ACC112 (cell line): ENCODE measurements at regions not wholly inside any gene's neighbourhood (a gene's known extent, or its start where the extent isn't known, plus 50 kb on each side); places are given as distances from the start of the nearest gene placed in this dataset.

Experiments used
- H2AFZ ChIP-seq: fragments of 200-600 bp; sonication (generic); one replicate; pipeline ENCODE4 v1.6.0; 2017; ENCODE audit warnings: antibody characterized with exemption, low read length; ENCODE audit not compliant: unreplicated experiment
- H3K27ac ChIP-seq: fragments of 200-600 bp; sonication (generic); 2 replicates; pipeline ENCODE4 v1.5.1; 2014; ENCODE audit warnings: low read depth, mild to moderate bottlenecking, antibody characterized with exemption, low read length, moderate library complexity
- H3K27me3 ChIP-seq: fragments of 200-600 bp; sonication (generic); 2 replicates; pipeline ENCODE4 v1.6.1; 2014; ENCODE audit warnings: mild to moderate bottlenecking, antibody characterized with exemption, low read length, moderate library complexity, mixed read lengths; ENCODE audit not compliant: insufficient read depth
- H3K36me3 ChIP-seq: fragments of 200-600 bp; sonication (generic); 2 replicates; pipeline ENCODE4 v1.6.1; 2016; ENCODE audit warnings: mild to moderate bottlenecking, antibody characterized with exemption, low read length, moderate library complexity, mixed read lengths; ENCODE audit not compliant: insufficient read depth
- H3K4me1 ChIP-seq: fragments of 200-600 bp; sonication (generic); one replicate; pipeline ENCODE4 v1.6.1; 2016; ENCODE audit warnings: low read length, mixed read lengths; ENCODE audit not compliant: insufficient read depth, unreplicated experiment, control insufficient read depth
- H3K4me3 ChIP-seq: fragments of 200-600 bp; sonication (generic); 2 replicates; pipeline ENCODE4 v1.5.1; 2014; ENCODE audit warnings: mild to moderate bottlenecking, low read depth, low read length
- H3K79me2 ChIP-seq: fragments of 200-600 bp; sonication (generic); one replicate; pipeline ENCODE4 v1.6.0; 2016; ENCODE audit warnings: low read length; ENCODE audit not compliant: control insufficient read depth, unreplicated experiment, insufficient read depth

DNA sequence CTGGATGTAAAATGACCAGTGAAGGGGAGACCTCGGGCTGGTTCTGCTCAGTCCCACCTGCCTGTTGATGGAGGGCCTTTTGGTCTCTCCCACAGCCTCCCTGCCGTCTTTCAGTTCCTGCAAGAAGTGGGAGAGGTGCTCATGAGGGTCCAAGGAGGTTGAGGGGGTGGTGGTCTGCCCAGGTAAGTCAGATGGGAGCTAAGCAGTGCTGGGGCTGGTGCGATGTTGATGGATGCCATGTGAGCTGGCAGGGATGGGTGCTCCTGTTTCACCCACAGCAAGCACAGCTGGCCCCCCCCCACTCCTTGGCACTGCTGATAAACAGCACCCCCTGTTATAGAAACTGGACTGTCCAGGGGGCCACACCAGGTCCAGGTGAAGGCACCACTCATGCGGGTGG, 145.6 kb downstream of the NSG2 start:
- Histone ChIP-seq H3K27me3 (no peaks in the 10 kb centered on the region; the same call in 1 of the 2 replicates), H3K4me1 (no peaks in the 10 kb centered on the region)

DNA sequence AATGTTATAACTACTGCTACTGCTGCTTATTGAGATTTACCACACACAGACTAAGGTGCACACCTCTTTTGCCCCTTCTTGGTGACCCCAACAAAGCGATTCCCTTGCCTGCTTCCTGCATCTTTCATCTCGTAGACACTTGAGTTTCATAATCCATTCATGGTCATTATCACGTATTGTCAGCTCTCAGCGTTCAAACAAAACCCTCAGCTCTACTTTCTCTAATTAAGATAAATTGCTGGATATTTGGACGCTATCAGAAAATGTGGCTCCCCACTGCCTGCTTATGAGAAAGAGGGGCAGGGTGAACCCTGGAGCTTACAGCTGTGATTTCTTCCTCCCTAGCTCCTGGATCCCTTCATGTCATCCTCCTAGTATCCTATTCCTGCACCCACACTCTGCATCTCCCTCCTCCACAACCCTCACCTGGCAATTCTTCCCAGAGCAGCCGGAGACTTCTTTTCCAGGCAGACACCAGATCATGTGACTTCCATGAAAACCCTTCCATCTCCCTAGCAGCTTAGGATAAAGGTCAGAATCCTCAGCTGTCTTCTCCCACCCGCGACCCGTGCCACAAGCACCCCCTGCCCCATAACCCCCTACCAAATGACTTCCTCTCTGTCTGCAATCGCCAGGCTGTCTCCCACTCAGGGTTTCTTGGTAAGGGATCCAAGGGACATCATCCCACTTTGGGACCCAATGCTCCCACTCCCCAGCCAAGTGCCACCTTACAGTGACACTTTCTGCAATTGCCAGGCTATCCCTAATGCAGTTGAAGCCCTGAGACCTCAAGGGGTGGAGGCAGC, 146.5 kb downstream of the NSG2 start:
- no peaks in the 10 kb centered on the region for H3K36me3 ChIP-seq
- no peak overlapping the region for H3K27ac ChIP-seq
- H3K4me3 ChIP-seq = no peak overlapping the region
- no peak overlapping the region for H2AFZ ChIP-seq
- no peaks in the 10 kb centered on the region; the same call in 1 of the 2 replicates for H3K27me3 ChIP-seq
- H3K79me2 ChIP-seq = no peaks in the 10 kb centered on the region
- no peaks in the 10 kb centered on the region for H3K4me1 ChIP-seq

More for the DNA sequence above, 145.6 kb downstream of the NSG2 start:
- Histone ChIP-seq H3K4me3 (no peak overlapping the region), H3K27ac (no peak overlapping the region), H2AFZ (no peak overlapping the region), H3K79me2 (no peaks in the 10 kb centered on the region), H3K36me3 (no peaks in the 10 kb centered on the region)

DNA sequence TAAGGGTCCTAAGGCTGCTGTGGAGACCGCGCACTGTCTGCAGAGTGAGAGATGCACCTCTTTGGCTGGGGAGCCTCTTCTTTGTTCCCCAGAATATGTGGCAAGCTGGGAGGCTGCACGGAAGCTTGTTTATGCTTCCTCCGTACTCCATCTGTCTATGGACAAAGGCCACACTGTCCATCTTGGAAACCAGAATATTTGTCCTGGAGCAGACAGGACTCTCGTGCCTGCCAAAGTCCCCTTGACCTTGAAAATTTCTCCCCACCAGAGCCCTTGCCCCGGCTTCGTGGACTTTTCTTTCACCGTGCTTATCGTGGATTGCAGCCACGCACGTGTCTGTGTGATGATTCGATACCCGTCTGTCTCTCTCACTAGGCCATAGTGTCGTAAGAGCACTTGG, 147.4 kb downstream of the NSG2 start:
- Histone ChIP-seq H2AFZ (no peak overlapping the region), H3K79me2 (no peaks in the 10 kb centered on the region), H3K4me3 (no peak overlapping the region), H3K4me1 (no peaks in the 10 kb centered on the region), H3K27me3 (no peaks in the 10 kb centered on the region; the same call in 1 of the 2 replicates), H3K36me3 (no peaks in the 10 kb centered on the region), H3K27ac (no peak overlapping the region)

DNA sequence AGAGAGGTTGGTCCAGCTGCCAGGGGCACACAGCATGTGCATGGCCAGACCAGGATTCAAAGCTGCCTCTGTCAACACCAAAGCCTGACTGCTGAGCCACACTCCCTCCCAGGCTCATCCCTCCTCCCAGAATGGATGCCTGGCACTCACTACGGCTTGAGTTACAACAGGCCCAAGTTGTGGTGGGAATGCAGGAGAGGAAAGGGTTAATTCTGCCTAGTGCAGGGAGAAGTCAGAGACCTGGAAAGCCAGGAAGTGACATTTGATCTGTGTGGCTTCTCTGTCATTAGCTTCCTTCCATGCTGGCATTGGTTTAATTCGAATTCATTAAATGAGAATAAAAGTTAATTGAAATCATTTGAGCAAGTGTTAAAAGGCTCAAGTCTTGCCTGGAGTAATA, 150.0 kb downstream of the NSG2 start:
- no peaks in the 10 kb centered on the region for H3K79me2 ChIP-seq
- no peak overlapping the region for H3K27ac ChIP-seq
- H3K4me1 ChIP-seq = no peaks in the 10 kb centered on the region
- no peak overlapping the region for H3K4me3 ChIP-seq
- H3K36me3 ChIP-seq = no peaks in the 10 kb centered on the region
- H3K27me3 ChIP-seq = no peaks in the 10 kb centered on the region
- no peak overlapping the region for H2AFZ ChIP-seq

DNA sequence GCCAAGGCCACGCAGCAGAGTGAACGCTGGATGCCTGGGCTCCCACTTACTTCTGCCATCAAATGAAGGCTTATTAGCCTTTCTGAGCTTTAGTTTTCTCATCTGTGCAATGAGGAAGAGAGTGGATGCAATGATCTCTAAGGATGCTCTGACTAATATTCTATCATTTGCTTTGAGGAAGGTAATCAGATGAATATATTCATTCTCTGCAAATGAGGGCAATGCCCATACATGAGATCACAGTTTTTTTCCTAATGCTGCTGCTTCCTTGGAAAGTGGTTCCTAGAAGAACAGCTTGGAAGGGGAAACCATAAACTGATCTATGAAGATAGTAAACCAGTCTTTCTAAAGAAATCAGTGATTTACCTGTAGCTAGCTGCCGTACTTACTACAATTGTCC, 152.4 kb downstream of the NSG2 start:
- Histone ChIP-seq H3K4me3 (no peak overlapping the region), H3K4me1 (no peaks in the 10 kb centered on the region), H3K27me3 (no peaks in the 10 kb centered on the region), H3K36me3 (no peaks in the 10 kb centered on the region), H3K27ac (no peak overlapping the region), H3K79me2 (no peaks in the 10 kb centered on the region), H2AFZ (no peak overlapping the region)

- Histone ChIP-seq H3K4me3 (no peak overlapping the region), H3K27me3 (no peaks in the 10 kb centered on the region), H3K4me1 (no peaks in the 10 kb centered on the region), H3K79me2 (no peaks in the 10 kb centered on the region), H3K36me3 (no peaks in the 10 kb centered on the region), H3K27ac (no peak overlapping the region), H2AFZ (no peak overlapping the region)
These were observed 153.0 kb downstream of the NSG2 start for GRCh38 chr5:174198541-174198940.

DNA sequence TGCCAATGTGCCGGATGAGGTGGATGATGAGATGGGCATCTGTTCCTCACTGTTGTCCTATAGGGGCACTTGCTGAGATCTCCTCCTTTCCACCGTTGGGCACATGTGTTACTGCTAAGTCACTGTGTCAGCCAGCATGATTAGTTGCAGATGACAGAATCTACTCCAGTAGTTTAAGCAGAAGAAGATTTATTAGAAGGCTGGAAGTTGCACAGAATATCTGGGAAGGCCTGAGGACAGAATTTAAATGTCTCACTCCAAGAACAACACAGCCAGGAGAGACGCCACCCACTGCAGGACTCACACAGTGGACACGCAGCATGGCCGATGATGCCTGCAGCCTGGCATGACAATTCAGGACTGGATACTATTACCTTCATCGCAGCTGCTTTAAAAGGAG, 157.5 kb downstream of the NSG2 start:
- Histone ChIP-seq H3K36me3 (no peaks in the 10 kb centered on the region), H3K4me3 (no peak overlapping the region), H3K79me2 (no peaks in the 10 kb centered on the region), H2AFZ (no peak overlapping the region), H3K27ac (no peak overlapping the region), H3K27me3 (no peaks in the 10 kb centered on the region), H3K4me1 (no peaks in the 10 kb centered on the region)

GRCh38 chr5:174204535-174205313, 159.2 kb downstream of the NSG2 start:
- Histone ChIP-seq H3K36me3 (no peaks in the 10 kb centered on the region), H3K79me2 (no peaks in the 10 kb centered on the region), H3K27ac (no peak overlapping the region), H3K27me3 (no peaks in the 10 kb centered on the region), H3K4me1 (no peaks in the 10 kb centered on the region), H2AFZ (no peak overlapping the region), H3K4me3 (no peak overlapping the region)

- Histone ChIP-seq H2AFZ (no peak overlapping the region), H3K79me2 (no peaks in the 10 kb centered on the region), H3K27ac (no peak overlapping the region), H3K4me1 (no peaks in the 10 kb centered on the region), H3K4me3 (no peak overlapping the region), H3K27me3 (no peaks in the 10 kb centered on the region), H3K36me3 (no peaks in the 10 kb centered on the region)
These were observed 160.4 kb downstream of the NSG2 start for GRCh38 chr5:174205939-174206338.

DNA sequence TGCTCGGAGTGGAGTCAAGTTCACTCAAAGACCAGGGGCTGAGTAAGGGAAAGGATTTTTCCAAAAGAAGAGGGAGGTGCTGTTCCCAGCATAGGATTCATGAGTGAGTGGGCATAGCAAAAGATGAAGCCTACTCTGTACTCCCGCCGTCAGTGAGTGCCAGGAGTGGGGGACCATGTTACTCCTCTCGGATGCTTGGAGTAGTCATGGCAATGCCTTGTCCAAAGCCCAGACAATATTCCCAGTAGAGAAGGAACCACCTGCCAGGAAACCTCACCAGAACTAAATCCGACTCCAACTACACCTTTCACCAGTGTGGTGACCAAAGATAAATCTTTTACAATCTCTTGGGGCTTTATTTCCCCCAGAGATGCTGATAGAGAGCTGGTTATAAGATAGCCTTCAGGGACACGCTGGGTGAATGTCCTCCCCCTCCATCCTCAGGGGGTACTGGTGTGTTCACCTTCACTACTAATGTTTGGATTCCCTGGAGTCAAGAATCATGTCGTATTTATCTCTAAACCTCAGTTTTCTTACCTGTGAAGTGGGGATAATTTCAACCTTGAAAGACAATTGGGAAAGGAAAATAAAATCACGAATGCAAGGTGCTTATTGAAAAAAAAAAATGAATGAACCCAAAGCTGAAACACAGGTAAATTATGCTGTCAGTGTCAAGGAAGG, 165.2 kb downstream of the NSG2 start:
- Histone ChIP-seq H3K4me1 (no peaks in the 10 kb centered on the region), H3K4me3 (no peak overlapping the region), H2AFZ (no peak overlapping the region), H3K79me2 (no peaks in the 10 kb centered on the region), H3K27ac (no peak overlapping the region), H3K27me3 (no peaks in the 10 kb centered on the region), H3K36me3 (no peaks in the 10 kb centered on the region)
